Liver (tissue), 2 donors: ENCODE measurements at regions not wholly inside any gene's neighbourhood (a gene's known extent, or its start where the extent isn't known, plus 50 kb on each side); places are given as distances from the start of the nearest gene placed in this dataset.
"Not testable (repeated sequence)": the region's sequence is repeated elsewhere in the genome, so short reads cannot be mapped to it uniquely, and the experiment has no call there.

Source experiments
- ATF3 ChIP-seq: IDR thresholded peaks from 2 replicates; pipeline ENCODE4 v1.6.1; 2016; ENCODE audit warnings: antibody characterized with exemption
- REST ChIP-seq: IDR thresholded peaks from 2 replicates; pipeline ENCODE4 v1.6.1; 2016; ENCODE audit warnings: antibody characterized with exemption, mild to moderate bottlenecking
- donor health status: healthy.

- not testable (repeated sequence) for TF ChIP-seq REST, ATF3
These were observed 59.3 kb upstream of the MSMB start for GRCh38 chr10:46105416-46105815.
